HCT116 (cell line): ENCODE measurements at regions not wholly inside any gene's neighbourhood (a gene's known extent, or its start where the extent isn't known, plus 50 kb on each side); places are given as distances from the start of the nearest gene placed in this dataset.
A peak's percentile ranks its signal among the peaks of the same experiment; 100 is the strongest.

Source experiments
- ATAC-seq: fragments of 200-7000 bp; cut with Tn5 transposase; 2 replicates; pipeline ENCODE4 v1.9.1; 2020; ENCODE audit warnings: mild to moderate bottlenecking, moderate library complexity
- BruUV-seq: library from RNA; stranded (reverse); fragments of 400-500 nt; replicated peaks from 2 replicates; lab custom pipeline; 2021; lab: Mats Ljungman, UMichigan
- CTCF ChIA-PET: fragments of 300-600 bp; sonication (Branson Sonifier 250); formaldehyde crosslinking; loops from one replicate; lab custom pipeline; 2021; ENCODE audit warnings: antibody characterized with exemption; lab: Charles Lee
- POLR2A ChIA-PET: fragments of 300-600, 350-600 bp; sonication (Branson Sonifier 250); formaldehyde crosslinking; loops from one replicate; lab custom pipeline; 2021; ENCODE audit warnings: antibody characterized with exemption; lab: Charles Lee
- RAD21 ChIA-PET, 2 experiments: fragments of 300-600 bp; sonication (Branson Sonifier 250); formaldehyde crosslinking; loops; one replicate each; lab custom pipeline; 2023; ENCODE audit warnings: low total read pairs in 2 of 2; ENCODE audit not compliant: uncharacterized antibody in 2 of 2, unreplicated experiment in 2 of 2, low non-redundant PET in 1 of 2; lab: Charles Lee
- DNase-seq: peaks from one replicate; pipeline ENCODE4 v3.0.0-alpha.2; 2010; ENCODE audit warnings: low read depth, low spot score
- H2AFZ ChIP-seq: fragments of 200-600 bp; shearing (Covaris generic), sonication (generic); 2 replicates; pipeline ENCODE4 v1.6.1; 2017; ENCODE audit warnings: low read depth, mixed run types, mixed read lengths, antibody characterized with exemption, low read length; ENCODE audit not compliant: poor library complexity, severe bottlenecking
- H3K27ac ChIP-seq: 2 replicates; pipeline ENCODE4 v1.5.1; 2012; ENCODE audit warnings: low read depth, low read length
- H3K27me3 ChIP-seq: fragments of 200-600 bp; sonication (generic); 2 replicates; pipeline ENCODE4 v1.6.1; 2016; ENCODE audit warnings: mixed run types, low read length, mixed read lengths; ENCODE audit not compliant: insufficient read depth
- H3K36me3 ChIP-seq, 2 experiments: fragments of 200-500 bp in 1 of 2; fragments of 200-600 bp in 1 of 2; sonication (Bioruptor generic) in 1 of 2; sonication (generic) in 1 of 2; 2 replicates each; pipeline versions ENCODE4 v1.5.1 to v1.6.1; 2014 to 2016; ENCODE audit warnings: low read length in 2 of 2, inconsistent platforms in 1 of 2, mixed read lengths in 1 of 2, mixed run types in 1 of 2; ENCODE audit not compliant: insufficient read depth in 2 of 2, control insufficient read depth in 1 of 2
- H3K4me1 ChIP-seq, 2 experiments: fragments of 200-600 bp in 1 of 2; sonication (generic) in 1 of 2; 2 replicates each; pipeline versions ENCODE4 v1.5.1 to v1.6.1; 2012 to 2017; ENCODE audit warnings: low read length in 2 of 2, inconsistent platforms in 1 of 2, mild to moderate bottlenecking in 1 of 2, mixed read lengths in 1 of 2, mixed run types in 1 of 2, moderate library complexity in 1 of 2; ENCODE audit not compliant: insufficient read depth in 2 of 2, control insufficient read depth in 1 of 2
- H3K4me2 ChIP-seq: fragments of 200-600 bp; sonication (generic); 2 replicates; pipeline ENCODE4 v1.6.1; 2017; ENCODE audit warnings: mixed run types, low read length, mixed read lengths
- H3K4me3 ChIP-seq, 2 experiments: fragments of 200-600 bp in 1 of 2; sonication (generic) in 1 of 2; replicated peaks in 1 of 2; 2 replicates each; pipeline ENCODE4 v1.5.1; 2011 to 2016; ENCODE audit warnings: low read length in 2 of 2, control low read depth in 1 of 2, low read depth in 1 of 2, mild to moderate bottlenecking in 1 of 2, mixed read lengths in 1 of 2, mixed run types in 1 of 2
- H3K79me2 ChIP-seq: fragments of 200-600 bp; sonication (generic); 2 replicates; pipeline ENCODE4 v1.6.1; 2017; ENCODE audit warnings: mild to moderate bottlenecking, mixed run types, low read length, moderate library complexity, mixed read lengths; ENCODE audit not compliant: insufficient read depth
- H3K9ac ChIP-seq: fragments of 200-600 bp; sonication (generic); 2 replicates; pipeline ENCODE4 v1.6.1; 2016; ENCODE audit warnings: low read length, mixed read lengths
- H3K9me2 ChIP-seq: fragments of 200-600 bp; sonication (generic), shearing (Covaris generic); 2 replicates; pipeline ENCODE4 v1.6.1; 2017; ENCODE audit warnings: mixed run types, mild to moderate bottlenecking, moderate library complexity; ENCODE audit not compliant: insufficient read depth
- H3K9me3 ChIP-seq, 2 experiments: fragments of 200-500 bp in 1 of 2; fragments of 200-600 bp in 1 of 2; sonication (Bioruptor generic) in 1 of 2; sonication (generic) in 1 of 2; 2 replicates each; pipeline ENCODE4 v1.6.1; 2014 to 2017; ENCODE audit warnings: low read length in 2 of 2, mixed read lengths in 2 of 2, inconsistent platforms in 1 of 2, low read depth in 1 of 2, mild to moderate bottlenecking in 1 of 2, mixed run types in 1 of 2, moderate library complexity in 1 of 2; ENCODE audit not compliant: control insufficient read depth in 1 of 2, insufficient read depth in 1 of 2
- H4K20me1 ChIP-seq: fragments of 200-600 bp; sonication (generic), shearing (Covaris generic); 2 replicates; pipeline ENCODE4 v1.6.1; 2017; ENCODE audit warnings: mixed run types, mild to moderate bottlenecking, moderate library complexity; ENCODE audit not compliant: insufficient read depth
- CTCF ChIP-seq, 3 experiments: fragments of 200-600 bp in 1 of 3; sonication (generic) in 1 of 3; IDR thresholded peaks in 2 of 3; conservative IDR thresholded peaks in 1 of 3; 2 replicates each; pipeline ENCODE4 v1.5.1; 2012 to 2017; ENCODE audit warnings: low read depth in 2 of 3, low read length in 2 of 3, antibody characterized with exemption in 1 of 3, borderline replicate concordance in 1 of 3, control low read depth in 1 of 3, mild to moderate bottlenecking in 1 of 3, mixed read lengths in 1 of 3, mixed run types in 1 of 3, moderate library complexity in 1 of 3; ENCODE audit not compliant: insufficient read depth in 1 of 3
- EZH2 ChIP-seq: fragments of 200-600 bp; sonication (generic); IDR thresholded peaks from 2 replicates; pipeline ENCODE4 v1.6.1; 2017; ENCODE audit warnings: antibody characterized with exemption, mixed run types
- EZH2phosphoT487 ChIP-seq: fragments of 200-600 bp; IDR thresholded peaks from 2 replicates; pipeline ENCODE4 v1.6.1; 2018; ENCODE audit warnings: antibody characterized with exemption, borderline replicate concordance
- JUND ChIP-seq: IDR thresholded peaks from 2 replicates; pipeline ENCODE4 v1.6.1; 2012
- POLR2A ChIP-seq: IDR thresholded peaks from 2 replicates; pipeline ENCODE4 v1.7.0; 2011; ENCODE audit warnings: borderline replicate concordance; ENCODE audit not compliant: insufficient read depth, insufficient read length; ENCODE audit errors: extremely low read depth
- RAD21 ChIP-seq: IDR thresholded peaks from 2 replicates; pipeline ENCODE4 v1.6.1; 2012; ENCODE audit warnings: low read depth, mild to moderate bottlenecking
- SIN3A ChIP-seq: IDR thresholded peaks from 2 replicates; pipeline ENCODE4 v1.6.1; 2012; ENCODE audit warnings: low read depth
- YY1 ChIP-seq: IDR thresholded peaks from 2 replicates; pipeline ENCODE4 v1.6.1; 2011; ENCODE audit warnings: low read length, low read depth, moderate library complexity, mild to moderate bottlenecking; ENCODE audit not compliant: insufficient replicate concordance; ENCODE audit errors: extremely low read depth
- intact Hi-C: fragments of 100-400 bp; cut with micrococcal nuclease; formaldehyde crosslinking; loops from 2 replicates; pipeline ENCODE4 v1.10.0; 2022

GRCh38 chr13:50375792-50376191, 360.5 kb downstream of the KCNRG start (continued):
- TF ChIP-seq CTCF (IDR thresholded peaks at IDR 0.05 in 2 of 3, conservative IDR thresholded peaks at IDR 0.05 in 1 of 3; ENCODE audit: borderline replicate concordance in 1 of 3, insufficient read depth in 1 of 3, low read depth in 2 of 3, low read length in 2 of 3) (no peak), EZH2phosphoT487 (no peak), SIN3A (no peak)

- no peak for DNase-seq
- Histone ChIP-seq H3K9ac (no peak overlapping the region), H3K27ac (no peak overlapping the region), H3K4me2 (no peak overlapping the region), H4K20me1 (no peaks in the 10 kb centered on the region), H3K79me2 (no peaks in the 10 kb centered on the region), H3K9me2 (no peaks in the 10 kb centered on the region), H3K9me3 (peaks cover 7 to 10% of the 10 kb centered on the region in 2 experiments; a peak in 2 of 4 replicates), H2AFZ (no peak overlapping the region), H3K27me3 (no peaks in the 10 kb centered on the region), H3K4me1 (no peaks in the 10 kb centered on the region), H3K36me3 (no peaks in the 10 kb centered on the region), H3K4me3 (no peak overlapping the region)
- ChIA-PET RAD21 (no interaction called here), POLR2A (no interaction called here), CTCF (no interaction called here)
- peak; percentile 44; the same call in 1 of the 2 replicates for ATAC-seq
- no peak for TF ChIP-seq YY1
- peak in 1 of 3 experiments; percentile 30; a peak in 2 of 6 replicates for TF ChIP-seq CTCF (IDR thresholded peaks at IDR 0.05 in 2 of 3, conservative IDR thresholded peaks at IDR 0.05 in 1 of 3; ENCODE audit: borderline replicate concordance in 1 of 3, insufficient read depth in 1 of 3, low read depth in 2 of 3, low read length in 2 of 3)
- no peak for TF ChIP-seq EZH2
- TF ChIP-seq JUND, result no peak
- peak; percentile 48 for TF ChIP-seq RAD21
- TF ChIP-seq POLR2A, result no peak
- intact Hi-C loops, result no loop called here
- BruUV-seq, result no TSS peak
Observed at GRCh38 chr13:50376895-50377575, 361.8 kb downstream of the KCNRG start.
